HepG2 (cell line): ENCODE measurements at regions not wholly inside any gene's neighbourhood (a gene's known extent, or its start where the extent isn't known, plus 50 kb on each side); places are given as distances from the start of the nearest gene placed in this dataset.

Experiments
- EP300 ChIP-seq, 3 experiments: sonication (generic) in 1 of 3; formaldehyde crosslinking in 1 of 3; IDR thresholded peaks; 2 replicates each; pipeline versions ENCODE4 v1.5.1 to v1.6.1; 2011 to 2020; ENCODE audit warnings: low read depth in 2 of 3, low read length in 2 of 3, borderline replicate concordance in 1 of 3, improper control_type of control experiment in 1 of 3, mild to moderate bottlenecking in 1 of 3, missing genetic modification reagents in 1 of 3, moderate library complexity in 1 of 3
- MEF2D ChIP-seq: sonication (generic); formaldehyde crosslinking; IDR thresholded peaks from 2 replicates; pipeline ENCODE4 v1.5.1; 2020; ENCODE audit warnings: mild to moderate bottlenecking, missing genetic modification reagents
- NR2F6 ChIP-seq, 2 experiments: IDR thresholded peaks; 2 replicates each; pipeline ENCODE4 v1.6.1; 2016; ENCODE audit warnings: antibody characterized with exemption in 1 of 2, mild to moderate bottlenecking in 1 of 2
- RARA ChIP-seq: IDR thresholded peaks from 2 replicates; pipeline ENCODE4 v1.6.1; 2016; ENCODE audit warnings: missing genetic modification reagents, missing compliant biosample characterization
- RFX1 ChIP-seq: fragments of 450-650 bp; IDR thresholded peaks from 2 replicates; pipeline ENCODE4 v1.6.1; 2017
- SMYD3 ChIP-seq: sonication (generic); formaldehyde crosslinking; IDR thresholded peaks from 2 replicates; pipeline ENCODE4 v1.8.1; 2023; ENCODE audit warnings: mild to moderate bottlenecking, missing genetic modification reagents
- SOX6 ChIP-seq, 2 experiments: fragments of 450-650 bp in 1 of 2; sonication (generic) in 1 of 2; formaldehyde crosslinking in 1 of 2; IDR thresholded peaks; 2 replicates each; pipeline versions ENCODE4 v1.4.0 to v1.6.1; 2017 to 2020; ENCODE audit warnings: antibody characterized with exemption in 1 of 2, mild to moderate bottlenecking in 1 of 2, missing genetic modification reagents in 1 of 2
- ZNF496 ChIP-seq: sonication (generic); formaldehyde crosslinking; IDR thresholded peaks from 2 replicates; pipeline ENCODE4 v1.8.1; 2023; ENCODE audit warnings: mild to moderate bottlenecking, moderate library complexity, missing genetic modification reagents; ENCODE audit not compliant: insufficient replicate concordance
- ZNF572 ChIP-seq: sonication (generic); formaldehyde crosslinking; IDR thresholded peaks from 2 replicates; pipeline ENCODE4 v1.5.1; 2020; ENCODE audit warnings: mild to moderate bottlenecking, missing genetic modification reagents
- TF ChIP-seq, protein P1 (sequence below): sonication (generic); formaldehyde crosslinking; IDR thresholded peaks from 2 replicates; pipeline ENCODE4 v1.9.0; 2021; ENCODE audit warnings: missing genetic modification reagents, borderline replicate concordance
- TF ChIP-seq, protein P2 (sequence below): IDR thresholded peaks from 2 replicates; pipeline ENCODE4 v1.6.1; 2016
- TF ChIP-seq, protein P3 (sequence below): sonication (generic); formaldehyde crosslinking; IDR thresholded peaks from 2 replicates; pipeline ENCODE4 v1.4.0; 2020; ENCODE audit warnings: low read depth, mild to moderate bottlenecking, missing genetic modification reagents
- TF ChIP-seq, protein P4 (sequence below): sonication (generic); formaldehyde crosslinking; IDR thresholded peaks from 2 replicates; pipeline ENCODE4 v1.4.0; 2020; ENCODE audit warnings: missing genetic modification reagents
- TF ChIP-seq, protein P5 (sequence below): sonication (generic); formaldehyde crosslinking; IDR thresholded peaks from 2 replicates; pipeline ENCODE4 v1.4.0; 2020; ENCODE audit warnings: missing genetic modification reagents
- TF ChIP-seq, protein P6 (sequence below): sonication (generic); formaldehyde crosslinking; IDR thresholded peaks from 2 replicates; pipeline ENCODE4 v1.9.0; 2022; ENCODE audit warnings: missing genetic modification reagents, mild to moderate bottlenecking, borderline replicate concordance

DNA sequence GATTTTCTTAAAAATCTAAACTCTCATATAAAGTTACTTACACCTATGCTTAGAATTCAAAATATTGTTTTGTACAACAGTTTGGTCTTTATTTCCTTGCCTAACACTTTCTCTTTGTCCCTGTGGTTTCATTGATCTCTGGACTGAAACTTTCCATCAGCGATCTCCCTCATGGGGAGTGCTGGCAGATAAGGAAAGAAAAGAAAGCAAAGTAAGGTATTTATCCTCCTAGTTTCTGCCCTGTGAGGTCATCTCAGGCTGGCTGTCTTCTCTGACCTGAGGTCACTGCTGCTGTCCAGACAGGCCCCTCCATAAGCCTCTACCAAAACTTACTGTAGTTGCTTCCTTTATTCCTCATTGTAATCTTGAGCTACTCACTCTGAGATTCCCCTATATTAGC is 57.9 kb upstream of the EPHA6 start (continued):
- TF ChIP-seq, protein P1, sequence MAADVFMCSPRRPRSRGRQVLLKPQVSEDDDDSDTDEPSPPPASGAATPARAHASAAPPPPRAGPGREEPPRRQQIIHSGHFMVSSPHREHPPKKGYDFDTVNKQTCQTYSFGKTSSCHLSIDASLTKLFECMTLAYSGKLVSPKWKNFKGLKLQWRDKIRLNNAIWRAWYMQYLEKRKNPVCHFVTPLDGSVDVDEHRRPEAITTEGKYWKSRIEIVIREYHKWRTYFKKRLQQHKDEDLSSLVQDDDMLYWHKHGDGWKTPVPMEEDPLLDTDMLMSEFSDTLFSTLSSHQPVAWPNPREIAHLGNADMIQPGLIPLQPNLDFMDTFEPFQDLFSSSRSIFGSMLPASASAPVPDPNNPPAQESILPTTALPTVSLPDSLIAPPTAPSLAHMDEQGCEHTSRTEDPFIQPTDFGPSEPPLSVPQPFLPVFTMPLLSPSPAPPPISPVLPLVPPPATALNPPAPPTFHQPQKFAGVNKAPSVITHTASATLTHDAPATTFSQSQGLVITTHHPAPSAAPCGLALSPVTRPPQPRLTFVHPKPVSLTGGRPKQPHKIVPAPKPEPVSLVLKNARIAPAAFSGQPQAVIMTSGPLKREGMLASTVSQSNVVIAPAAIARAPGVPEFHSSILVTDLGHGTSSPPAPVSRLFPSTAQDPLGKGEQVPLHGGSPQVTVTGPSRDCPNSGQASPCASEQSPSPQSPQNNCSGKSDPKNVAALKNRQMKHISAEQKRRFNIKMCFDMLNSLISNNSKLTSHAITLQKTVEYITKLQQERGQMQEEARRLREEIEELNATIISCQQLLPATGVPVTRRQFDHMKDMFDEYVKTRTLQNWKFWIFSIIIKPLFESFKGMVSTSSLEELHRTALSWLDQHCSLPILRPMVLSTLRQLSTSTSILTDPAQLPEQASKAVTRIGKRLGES (CRISPR knock-in tag), result peak; percentile 68; the same call in 1 of the 2 replicates
- TF ChIP-seq EP300 (IDR thresholded peaks at IDR 0.05; ENCODE audit: low read depth in 2 of 2, low read length in 2 of 2), result peak in 1 of 2 experiments; percentile 63; a peak in 1 of 4 replicates
- no peak for TF ChIP-seq EP300 (CRISPR knock-in tag; IDR thresholded peaks at IDR 0.05; ENCODE audit: borderline replicate concordance)
- no peak for TF ChIP-seq ZNF572
- TF ChIP-seq, protein P2, sequence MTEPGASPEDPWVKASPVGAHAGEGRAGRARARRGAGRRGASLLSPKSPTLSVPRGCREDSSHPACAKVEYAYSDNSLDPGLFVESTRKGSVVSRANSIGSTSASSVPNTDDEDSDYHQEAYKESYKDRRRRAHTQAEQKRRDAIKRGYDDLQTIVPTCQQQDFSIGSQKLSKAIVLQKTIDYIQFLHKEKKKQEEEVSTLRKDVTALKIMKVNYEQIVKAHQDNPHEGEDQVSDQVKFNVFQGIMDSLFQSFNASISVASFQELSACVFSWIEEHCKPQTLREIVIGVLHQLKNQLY, result peak; percentile 58
- no peak for TF ChIP-seq SOX6 (IDR thresholded peaks at IDR 0.05)
- TF ChIP-seq SOX6 (CRISPR knock-in tag; IDR thresholded peaks at IDR 0.05), result peak; percentile 50
- TF ChIP-seq, protein P3, sequence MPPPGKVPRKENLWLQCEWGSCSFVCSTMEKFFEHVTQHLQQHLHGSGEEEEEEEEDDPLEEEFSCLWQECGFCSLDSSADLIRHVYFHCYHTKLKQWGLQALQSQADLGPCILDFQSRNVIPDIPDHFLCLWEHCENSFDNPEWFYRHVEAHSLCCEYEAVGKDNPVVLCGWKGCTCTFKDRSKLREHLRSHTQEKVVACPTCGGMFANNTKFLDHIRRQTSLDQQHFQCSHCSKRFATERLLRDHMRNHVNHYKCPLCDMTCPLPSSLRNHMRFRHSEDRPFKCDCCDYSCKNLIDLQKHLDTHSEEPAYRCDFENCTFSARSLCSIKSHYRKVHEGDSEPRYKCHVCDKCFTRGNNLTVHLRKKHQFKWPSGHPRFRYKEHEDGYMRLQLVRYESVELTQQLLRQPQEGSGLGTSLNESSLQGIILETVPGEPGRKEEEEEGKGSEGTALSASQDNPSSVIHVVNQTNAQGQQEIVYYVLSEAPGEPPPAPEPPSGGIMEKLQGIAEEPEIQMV (CRISPR knock-in tag), result no peak
- TF ChIP-seq, protein P4, sequence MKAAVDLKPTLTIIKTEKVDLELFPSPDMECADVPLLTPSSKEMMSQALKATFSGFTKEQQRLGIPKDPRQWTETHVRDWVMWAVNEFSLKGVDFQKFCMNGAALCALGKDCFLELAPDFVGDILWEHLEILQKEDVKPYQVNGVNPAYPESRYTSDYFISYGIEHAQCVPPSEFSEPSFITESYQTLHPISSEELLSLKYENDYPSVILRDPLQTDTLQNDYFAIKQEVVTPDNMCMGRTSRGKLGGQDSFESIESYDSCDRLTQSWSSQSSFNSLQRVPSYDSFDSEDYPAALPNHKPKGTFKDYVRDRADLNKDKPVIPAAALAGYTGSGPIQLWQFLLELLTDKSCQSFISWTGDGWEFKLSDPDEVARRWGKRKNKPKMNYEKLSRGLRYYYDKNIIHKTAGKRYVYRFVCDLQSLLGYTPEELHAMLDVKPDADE (CRISPR knock-in tag), result no peak
- TF ChIP-seq SMYD3 (CRISPR knock-in tag), result 0 out of 2 replicates have a peak, but pooled peaks have one; percentile 25
- TF ChIP-seq ZNF496 (CRISPR knock-in tag), result no peak
- TF ChIP-seq NR2F6 (IDR thresholded peaks at IDR 0.05), result peak; percentile 32; the same call in 1 of the 2 replicates
- TF ChIP-seq NR2F6 (CRISPR knock-in tag; IDR thresholded peaks at IDR 0.05), result no peak
- peak; percentile 15; the same call in 1 of the 2 replicates for TF ChIP-seq RARA (CRISPR knock-in tag)
- TF ChIP-seq MEF2D (CRISPR knock-in tag), result no peak
- TF ChIP-seq, protein P5, sequence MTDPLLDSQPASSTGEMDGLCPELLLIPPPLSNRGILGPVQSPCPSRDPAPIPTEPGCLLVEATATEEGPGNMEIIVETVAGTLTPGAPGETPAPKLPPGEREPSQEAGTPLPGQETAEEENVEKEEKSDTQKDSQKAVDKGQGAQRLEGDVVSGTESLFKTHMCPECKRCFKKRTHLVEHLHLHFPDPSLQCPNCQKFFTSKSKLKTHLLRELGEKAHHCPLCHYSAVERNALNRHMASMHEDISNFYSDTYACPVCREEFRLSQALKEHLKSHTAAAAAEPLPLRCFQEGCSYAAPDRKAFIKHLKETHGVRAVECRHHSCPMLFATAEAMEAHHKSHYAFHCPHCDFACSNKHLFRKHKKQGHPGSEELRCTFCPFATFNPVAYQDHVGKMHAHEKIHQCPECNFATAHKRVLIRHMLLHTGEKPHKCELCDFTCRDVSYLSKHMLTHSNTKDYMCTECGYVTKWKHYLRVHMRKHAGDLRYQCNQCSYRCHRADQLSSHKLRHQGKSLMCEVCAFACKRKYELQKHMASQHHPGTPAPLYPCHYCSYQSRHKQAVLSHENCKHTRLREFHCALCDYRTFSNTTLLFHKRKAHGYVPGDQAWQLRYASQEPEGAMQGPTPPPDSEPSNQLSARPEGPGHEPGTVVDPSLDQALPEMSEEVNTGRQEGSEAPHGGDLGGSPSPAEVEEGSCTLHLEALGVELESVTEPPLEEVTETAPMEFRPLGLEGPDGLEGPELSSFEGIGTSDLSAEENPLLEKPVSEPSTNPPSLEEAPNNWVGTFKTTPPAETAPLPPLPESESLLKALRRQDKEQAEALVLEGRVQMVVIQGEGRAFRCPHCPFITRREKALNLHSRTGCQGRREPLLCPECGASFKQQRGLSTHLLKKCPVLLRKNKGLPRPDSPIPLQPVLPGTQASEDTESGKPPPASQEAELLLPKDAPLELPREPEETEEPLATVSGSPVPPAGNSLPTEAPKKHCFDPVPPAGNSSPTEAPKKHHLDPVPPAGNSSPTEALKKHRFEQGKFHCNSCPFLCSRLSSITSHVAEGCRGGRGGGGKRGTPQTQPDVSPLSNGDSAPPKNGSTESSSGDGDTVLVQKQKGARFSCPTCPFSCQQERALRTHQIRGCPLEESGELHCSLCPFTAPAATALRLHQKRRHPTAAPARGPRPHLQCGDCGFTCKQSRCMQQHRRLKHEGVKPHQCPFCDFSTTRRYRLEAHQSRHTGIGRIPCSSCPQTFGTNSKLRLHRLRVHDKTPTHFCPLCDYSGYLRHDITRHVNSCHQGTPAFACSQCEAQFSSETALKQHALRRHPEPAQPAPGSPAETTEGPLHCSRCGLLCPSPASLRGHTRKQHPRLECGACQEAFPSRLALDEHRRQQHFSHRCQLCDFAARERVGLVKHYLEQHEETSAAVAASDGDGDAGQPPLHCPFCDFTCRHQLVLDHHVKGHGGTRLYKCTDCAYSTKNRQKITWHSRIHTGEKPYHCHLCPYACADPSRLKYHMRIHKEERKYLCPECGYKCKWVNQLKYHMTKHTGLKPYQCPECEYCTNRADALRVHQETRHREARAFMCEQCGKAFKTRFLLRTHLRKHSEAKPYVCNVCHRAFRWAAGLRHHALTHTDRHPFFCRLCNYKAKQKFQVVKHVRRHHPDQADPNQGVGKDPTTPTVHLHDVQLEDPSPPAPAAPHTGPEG (CRISPR knock-in tag), result no peak
- TF ChIP-seq, protein P6, sequence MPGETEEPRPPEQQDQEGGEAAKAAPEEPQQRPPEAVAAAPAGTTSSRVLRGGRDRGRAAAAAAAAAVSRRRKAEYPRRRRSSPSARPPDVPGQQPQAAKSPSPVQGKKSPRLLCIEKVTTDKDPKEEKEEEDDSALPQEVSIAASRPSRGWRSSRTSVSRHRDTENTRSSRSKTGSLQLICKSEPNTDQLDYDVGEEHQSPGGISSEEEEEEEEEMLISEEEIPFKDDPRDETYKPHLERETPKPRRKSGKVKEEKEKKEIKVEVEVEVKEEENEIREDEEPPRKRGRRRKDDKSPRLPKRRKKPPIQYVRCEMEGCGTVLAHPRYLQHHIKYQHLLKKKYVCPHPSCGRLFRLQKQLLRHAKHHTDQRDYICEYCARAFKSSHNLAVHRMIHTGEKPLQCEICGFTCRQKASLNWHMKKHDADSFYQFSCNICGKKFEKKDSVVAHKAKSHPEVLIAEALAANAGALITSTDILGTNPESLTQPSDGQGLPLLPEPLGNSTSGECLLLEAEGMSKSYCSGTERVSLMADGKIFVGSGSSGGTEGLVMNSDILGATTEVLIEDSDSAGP (CRISPR knock-in tag), result no peak
- TF ChIP-seq RFX1, result no peak
